Progenitor cell of endocrine pancreas (in vitro differentiated cells): ENCODE measurements at regions not wholly inside any gene's neighbourhood (a gene's known extent, or its start where the extent isn't known, plus 50 kb on each side); places are given as distances from the start of the nearest gene placed in this dataset.

Experiments used
- DNase-seq: peaks from one replicate; pipeline ENCODE4 v3.0.0; 2021; ENCODE audit warnings: low spot score; ENCODE audit not compliant: unreplicated experiment
- H3K27ac Mint-ChIP-seq: 2 replicates; pipeline ENCODE4 v1.8.0; 2021; ENCODE audit warnings: mild to moderate bottlenecking, moderate library complexity, mixed read lengths
- H3K27me3 Mint-ChIP-seq: 2 replicates; pipeline ENCODE4 v1.8.0; 2021; ENCODE audit warnings: mixed read lengths
- H3K36me3 Mint-ChIP-seq: 2 replicates; pipeline ENCODE4 v1.8.0; 2022; ENCODE audit warnings: mixed read lengths; ENCODE audit not compliant: insufficient read depth
- H3K4me1 Mint-ChIP-seq: 2 replicates; pipeline ENCODE4 v1.8.0; 2021; ENCODE audit warnings: low read depth, mixed read lengths
- H3K4me3 Mint-ChIP-seq: 2 replicates; pipeline ENCODE4 v1.8.0; 2021; ENCODE audit warnings: low read depth, mild to moderate bottlenecking, moderate library complexity, mixed read lengths
- H3K9me3 Mint-ChIP-seq: 2 replicates; pipeline ENCODE4 v1.8.0; 2021; ENCODE audit warnings: low read depth, mixed read lengths
- CTCF ChIP-seq: fragments of 200-600 bp; sonication (generic); IDR thresholded peaks from one replicate; pipeline ENCODE4 v1.5.0; 2021; ENCODE audit warnings: antibody characterized with exemption, mild to moderate bottlenecking; ENCODE audit not compliant: unreplicated experiment

- Mint-ChIP-seq H3K4me3 (no peak overlapping the region), H3K27me3 (peaks cover 5% of the 10 kb centered on the region), H3K27ac (no peak overlapping the region), H3K9me3 (no peaks in the 10 kb centered on the region), H3K4me1 (no peaks in the 10 kb centered on the region), H3K36me3 (no peaks in the 10 kb centered on the region)
- no peak for TF ChIP-seq CTCF
- no peak for DNase-seq
These were observed 226.7 kb downstream of the SYK start for GRCh38 chr9:91028166-91028827.

GRCh38 chr9:91029650-91030361, 228.2 kb downstream of the SYK start:
- DNase-seq, result no peak

GRCh38 chr9:91032121-91032531, 230.5 kb downstream of the SYK start:
- no peak for TF ChIP-seq CTCF
- Mint-ChIP-seq H3K27ac (no peak overlapping the region), H3K27me3 (peaks cover 12% of the 10 kb centered on the region), H3K4me3 (no peak overlapping the region), H3K4me1 (peaks cover 1% of the 10 kb centered on the region), H3K36me3 (no peaks in the 10 kb centered on the region), H3K9me3 (no peaks in the 10 kb centered on the region)
- DNase-seq, result no peak

More at GRCh38 chr9:91029650-91030361, 228.2 kb downstream of the SYK start:
- no peak for TF ChIP-seq CTCF
- no peaks in the 10 kb centered on the region for H3K4me1 Mint-ChIP-seq
- H3K27ac Mint-ChIP-seq, result no peak overlapping the region
- no peaks in the 10 kb centered on the region for H3K36me3 Mint-ChIP-seq
- no peaks in the 10 kb centered on the region for H3K9me3 Mint-ChIP-seq
- H3K27me3 Mint-ChIP-seq, result peaks cover 5% of the 10 kb centered on the region
- no peak overlapping the region for H3K4me3 Mint-ChIP-seq

- peaks cover 12% of the 10 kb centered on the region for H3K27me3 Mint-ChIP-seq
- DNase-seq, result no peak
- no peak overlapping the region for H3K27ac Mint-ChIP-seq
- no peaks in the 10 kb centered on the region for H3K9me3 Mint-ChIP-seq
- peaks cover 8% of the 10 kb centered on the region for H3K4me1 Mint-ChIP-seq
- no peak for TF ChIP-seq CTCF
- H3K4me3 Mint-ChIP-seq, result no peak overlapping the region
- H3K36me3 Mint-ChIP-seq, result no peaks in the 10 kb centered on the region
These were observed 231.7 kb downstream of the SYK start for GRCh38 chr9:91033270-91033669.

- H3K27ac Mint-ChIP-seq, result no peak overlapping the region
- H3K9me3 Mint-ChIP-seq, result no peaks in the 10 kb centered on the region
- peaks cover 11% of the 10 kb centered on the region for H3K27me3 Mint-ChIP-seq
- TF ChIP-seq CTCF, result peak; percentile 39
- H3K4me3 Mint-ChIP-seq, result no peak overlapping the region
- H3K4me1 Mint-ChIP-seq, result peaks cover 10% of the 10 kb centered on the region
- H3K36me3 Mint-ChIP-seq, result no peaks in the 10 kb centered on the region
- no peak for DNase-seq
These were observed 232.2 kb downstream of the SYK start for GRCh38 chr9:91033797-91034196.
